ENCODE measurements at regions not wholly inside any gene's neighbourhood (a gene's known extent, or its start where the extent isn't known, plus 50 kb on each side); places are given as distances from the start of the nearest gene placed in this dataset.
"Not testable (repeated sequence)": the region's sequence is repeated elsewhere in the genome, so short reads cannot be mapped to it uniquely, and the experiment has no call there.

- intact Hi-C loops (cut with micrococcal nuclease): no loop called here
- Mint-ChIP-seq H3K4me3 (no peak overlapping the region), H3K36me3 (ENCODE audit: low read depth) (no peaks in the 10 kb centered on the region), H3K9me3 (no peaks in the 10 kb centered on the region), H3K27ac (no peak overlapping the region), H3K27me3 (no peaks in the 10 kb centered on the region), H3K4me1 (ENCODE audit: low read depth) (no peaks in the 10 kb centered on the region)
Observed at GRCh38 chr4:58063404-58064160, 953.4 kb upstream of the IGFBP7 start.

GRCh38 chr4:58061967-58062366, 951.8 kb upstream of the IGFBP7 start:
- Mint-ChIP-seq H3K4me3 (no peak overlapping the region), H3K27ac (no peak overlapping the region), H3K27me3 (no peaks in the 10 kb centered on the region), H3K36me3 (ENCODE audit: low read depth) (no peaks in the 10 kb centered on the region), H3K4me1 (ENCODE audit: low read depth) (no peaks in the 10 kb centered on the region), H3K9me3 (no peaks in the 10 kb centered on the region)
- intact Hi-C loops (cut with micrococcal nuclease): no loop called here

- intact Hi-C loops (cut with micrococcal nuclease): no loop called here
- Mint-ChIP-seq H3K36me3 (ENCODE audit: low read depth) (no peaks in the 10 kb centered on the region), H3K27ac (no peak overlapping the region), H3K27me3 (no peaks in the 10 kb centered on the region), H3K4me1 (ENCODE audit: low read depth) (no peaks in the 10 kb centered on the region), H3K9me3 (peaks cover 9% of the 10 kb centered on the region), H3K4me3 (no peak overlapping the region)
Observed at GRCh38 chr4:58050439-58050838, 940.3 kb upstream of the IGFBP7 start.

GRCh38 chr4:58048491-58048890, 938.3 kb upstream of the IGFBP7 start:
- no peak overlapping the region for H3K4me3 Mint-ChIP-seq
- no peaks in the 10 kb centered on the region for H3K36me3 Mint-ChIP-seq (ENCODE audit: low read depth)
- no peaks in the 10 kb centered on the region for H3K4me1 Mint-ChIP-seq (ENCODE audit: low read depth)
- peaks cover 27% of the 10 kb centered on the region for H3K9me3 Mint-ChIP-seq
- H3K27ac Mint-ChIP-seq: no peak overlapping the region
- intact Hi-C loops (cut with micrococcal nuclease): no loop called here
- H3K27me3 Mint-ChIP-seq: no peaks in the 10 kb centered on the region

- H3K4me3 Mint-ChIP-seq: no peak overlapping the region
- no peaks in the 10 kb centered on the region for H3K27me3 Mint-ChIP-seq
- H3K36me3 Mint-ChIP-seq (ENCODE audit: low read depth): no peaks in the 10 kb centered on the region
- H3K9me3 Mint-ChIP-seq: peaks cover 33% of the 10 kb centered on the region
- H3K27ac Mint-ChIP-seq: no peak overlapping the region
- no peaks in the 10 kb centered on the region for H3K4me1 Mint-ChIP-seq (ENCODE audit: low read depth)
- intact Hi-C loops (cut with micrococcal nuclease): no loop called here
Observed at GRCh38 chr4:58042176-58042575, 932.0 kb upstream of the IGFBP7 start.

- no peaks in the 10 kb centered on the region for H3K27me3 Mint-ChIP-seq
- intact Hi-C loops (cut with micrococcal nuclease): no loop called here
Observed at GRCh38 chr4:57993944-57994343, 883.8 kb upstream of the IGFBP7 start.

GRCh38 chr4:57989430-57989829, 879.2 kb upstream of the IGFBP7 start:
- Mint-ChIP-seq H3K27ac (no peak overlapping the region), H3K36me3 (ENCODE audit: low read depth) (no peaks in the 10 kb centered on the region), H3K4me1 (ENCODE audit: low read depth) (no peaks in the 10 kb centered on the region), H3K4me3 (no peak overlapping the region), H3K9me3 (peaks cover 9% of the 10 kb centered on the region), H3K27me3 (no peaks in the 10 kb centered on the region)
- intact Hi-C loops (cut with micrococcal nuclease): no loop called here

More at GRCh38 chr4:57993944-57994343, 883.8 kb upstream of the IGFBP7 start:
- Mint-ChIP-seq H3K9me3 (peaks cover 9% of the 10 kb centered on the region), H3K27ac (no peak overlapping the region), H3K36me3 (ENCODE audit: low read depth) (no peaks in the 10 kb centered on the region), H3K4me1 (ENCODE audit: low read depth) (no peaks in the 10 kb centered on the region), H3K4me3 (no peak overlapping the region)

- Mint-ChIP-seq H3K4me3 (no peak overlapping the region), H3K27ac (no peak overlapping the region), H3K4me1 (ENCODE audit: low read depth) (no peaks in the 10 kb centered on the region), H3K36me3 (ENCODE audit: low read depth) (no peaks in the 10 kb centered on the region), H3K27me3 (no peaks in the 10 kb centered on the region), H3K9me3 (no peaks in the 10 kb centered on the region)
- intact Hi-C loops (cut with micrococcal nuclease): no loop called here
Observed at GRCh38 chr4:57985161-57985560, 875.0 kb upstream of the IGFBP7 start.

GRCh38 chr4:57981123-57981522, 870.9 kb upstream of the IGFBP7 start:
- Mint-ChIP-seq H3K9me3 (no peaks in the 10 kb centered on the region), H3K27me3 (no peaks in the 10 kb centered on the region), H3K4me3 (no peak overlapping the region), H3K36me3 (ENCODE audit: low read depth) (no peaks in the 10 kb centered on the region), H3K27ac (no peak overlapping the region), H3K4me1 (ENCODE audit: low read depth) (no peaks in the 10 kb centered on the region)
- intact Hi-C loops (cut with micrococcal nuclease): no loop called here

- H3K36me3 Mint-ChIP-seq (ENCODE audit: low read depth): no peaks in the 10 kb centered on the region
- H3K4me3 Mint-ChIP-seq: no peak overlapping the region
- no peak overlapping the region for H3K27ac Mint-ChIP-seq
- intact Hi-C loops (cut with micrococcal nuclease): no loop called here
- H3K4me1 Mint-ChIP-seq (ENCODE audit: low read depth): no peaks in the 10 kb centered on the region
- H3K27me3 Mint-ChIP-seq: no peaks in the 10 kb centered on the region
- peaks cover 5% of the 10 kb centered on the region for H3K9me3 Mint-ChIP-seq
Observed at GRCh38 chr4:57974821-57975220, 864.6 kb upstream of the IGFBP7 start.

- intact Hi-C loops (cut with micrococcal nuclease): no loop called here
- H3K27me3 Mint-ChIP-seq: no peaks in the 10 kb centered on the region
- no peak overlapping the region for H3K4me3 Mint-ChIP-seq
- H3K36me3 Mint-ChIP-seq (ENCODE audit: low read depth): no peaks in the 10 kb centered on the region
- H3K27ac Mint-ChIP-seq: no peak overlapping the region
- H3K9me3 Mint-ChIP-seq: peaks cover 6% of the 10 kb centered on the region
- H3K4me1 Mint-ChIP-seq (ENCODE audit: low read depth): no peaks in the 10 kb centered on the region
Observed at GRCh38 chr4:57973819-57974218, 863.6 kb upstream of the IGFBP7 start.

- Mint-ChIP-seq H3K4me1 (ENCODE audit: low read depth) (no peaks in the 10 kb centered on the region), H3K27me3 (no peaks in the 10 kb centered on the region), H3K36me3 (ENCODE audit: low read depth) (no peaks in the 10 kb centered on the region), H3K9me3 (peaks cover 30% of the 10 kb centered on the region), H3K4me3 (no peak overlapping the region), H3K27ac (no peak overlapping the region)
- intact Hi-C loops (cut with micrococcal nuclease): no loop called here
Observed at GRCh38 chr4:57971261-57971660, 861.1 kb upstream of the IGFBP7 start.

GRCh38 chr4:57966987-57967760, 857.0 kb upstream of the IGFBP7 start:
- no peaks in the 10 kb centered on the region for H3K27me3 Mint-ChIP-seq
- H3K27ac Mint-ChIP-seq: no peak overlapping the region
- H3K4me3 Mint-ChIP-seq: no peak overlapping the region
- H3K4me1 Mint-ChIP-seq (ENCODE audit: low read depth): no peaks in the 10 kb centered on the region
- peaks cover 43% of the 10 kb centered on the region for H3K9me3 Mint-ChIP-seq
- intact Hi-C loops (cut with micrococcal nuclease): no loop called here
- no peaks in the 10 kb centered on the region for H3K36me3 Mint-ChIP-seq (ENCODE audit: low read depth)

- intact Hi-C loops (cut with micrococcal nuclease); H3K27me3 Mint-ChIP-seq: not testable (repeated sequence)
Observed at GRCh38 chr4:57965431-57965830, 855.2 kb upstream of the IGFBP7 start.

More at GRCh38 chr4:57965431-57965830, 855.2 kb upstream of the IGFBP7 start:
- not testable (repeated sequence) for H3K27ac Mint-ChIP-seq; H3K36me3 Mint-ChIP-seq (ENCODE audit: low read depth); H3K4me1 Mint-ChIP-seq (ENCODE audit: low read depth); H3K4me3 Mint-ChIP-seq
- H3K9me3 Mint-ChIP-seq: peaks cover 43% of the 10 kb centered on the region

All from dendritic cell treated with granulocyte-macrophage colony-stimulating factor and Interleukin-4, amounts not matched to agents 40 ng/mL and 50 ng/mL, for 4 days (primary cell).